GM12878 (cell line): ENCODE measurements at regions not wholly inside any gene's neighbourhood (a gene's known extent, or its start where the extent isn't known, plus 50 kb on each side); places are given as distances from the start of the nearest gene placed in this dataset.

Source experiments
- BCLAF1 ChIP-seq: fragments of 450-650 bp; IDR thresholded peaks from 2 replicates; pipeline ENCODE4 v1.6.1; 2017; ENCODE audit warnings: antibody characterized with exemption, mild to moderate bottlenecking, moderate library complexity
- BRCA1 ChIP-seq: IDR thresholded peaks from 2 replicates; pipeline ENCODE4 v1.6.1; 2011; ENCODE audit warnings: low read depth, low read length, improper control_type of control experiment
- CBX3 ChIP-seq: fragments of 200-600 bp; sonication (generic); IDR thresholded peaks from 2 replicates; pipeline ENCODE4 v1.6.1; 2016; ENCODE audit warnings: low read depth, borderline replicate concordance
- NRF1 ChIP-seq: conservative IDR thresholded peaks from 2 replicates; pipeline ENCODE4 v1.6.1; 2011; ENCODE audit warnings: mild to moderate bottlenecking, low read depth, low read length, improper control_type of control experiment
- POLR2AphosphoS2 ChIP-seq: IDR thresholded peaks from 2 replicates; pipeline ENCODE4 v1.6.1; 2011; ENCODE audit warnings: low read depth, mild to moderate bottlenecking, low read length, improper control_type of control experiment, moderate library complexity
- PRDM15 ChIP-seq: fragments of 450-650 bp; formaldehyde crosslinking; IDR thresholded peaks from 2 replicates; pipeline ENCODE4 v1.4.0; 2020; ENCODE audit warnings: mild to moderate bottlenecking, moderate library complexity
- SMC3 ChIP-seq: IDR thresholded peaks from 2 replicates; pipeline ENCODE4 v1.6.1; 2011; ENCODE audit warnings: low read length, improper control_type of control experiment, borderline replicate concordance
- STAT3 ChIP-seq: IDR thresholded peaks from 2 replicates; pipeline ENCODE4 v1.6.1; 2011; ENCODE audit warnings: low read depth, low read length, improper control_type of control experiment
- TBL1XR1 ChIP-seq: IDR thresholded peaks from 2 replicates; pipeline ENCODE4 v1.6.1; 2012; ENCODE audit warnings: low read depth, low read length, improper control_type of control experiment
- TCF12 ChIP-seq: IDR thresholded peaks from 2 replicates; pipeline ENCODE4 v1.6.1; 2011; ENCODE audit warnings: low read depth, mild to moderate bottlenecking, low read length
- TCF3 ChIP-seq: IDR thresholded peaks from 2 replicates; pipeline ENCODE4 v1.6.1; 2012; ENCODE audit warnings: low read depth, mild to moderate bottlenecking, low read length, borderline replicate concordance; ENCODE audit not compliant: insufficient read depth
- ZNF217 ChIP-seq: fragments of 450-650 bp; IDR thresholded peaks from 2 replicates; pipeline ENCODE4 v1.6.1; 2017; ENCODE audit warnings: antibody characterized with exemption, mild to moderate bottlenecking
- ZNF24 ChIP-seq: fragments of 450-650 bp; IDR thresholded peaks from 2 replicates; pipeline ENCODE4 v1.6.1; 2017; ENCODE audit warnings: antibody characterized with exemption, mild to moderate bottlenecking
- TF ChIP-seq, protein P1 (sequence below): fragments of 150-350 bp; IDR thresholded peaks from 2 replicates; pipeline ENCODE4 v1.6.1; 2016; ENCODE audit warnings: low read depth, low read length
- TF ChIP-seq, protein P2 (sequence below): IDR thresholded peaks from 2 replicates; pipeline ENCODE4 v1.6.1; 2011; ENCODE audit warnings: borderline replicate concordance, low read depth, mild to moderate bottlenecking, moderate library complexity, low read length; ENCODE audit not compliant: insufficient read depth, poor library complexity, severe bottlenecking
- TF ChIP-seq, protein P3 (sequence below): IDR thresholded peaks from 2 replicates; pipeline ENCODE4 v1.6.1; 2012; ENCODE audit warnings: low read depth, low read length, improper control_type of control experiment

DNA sequence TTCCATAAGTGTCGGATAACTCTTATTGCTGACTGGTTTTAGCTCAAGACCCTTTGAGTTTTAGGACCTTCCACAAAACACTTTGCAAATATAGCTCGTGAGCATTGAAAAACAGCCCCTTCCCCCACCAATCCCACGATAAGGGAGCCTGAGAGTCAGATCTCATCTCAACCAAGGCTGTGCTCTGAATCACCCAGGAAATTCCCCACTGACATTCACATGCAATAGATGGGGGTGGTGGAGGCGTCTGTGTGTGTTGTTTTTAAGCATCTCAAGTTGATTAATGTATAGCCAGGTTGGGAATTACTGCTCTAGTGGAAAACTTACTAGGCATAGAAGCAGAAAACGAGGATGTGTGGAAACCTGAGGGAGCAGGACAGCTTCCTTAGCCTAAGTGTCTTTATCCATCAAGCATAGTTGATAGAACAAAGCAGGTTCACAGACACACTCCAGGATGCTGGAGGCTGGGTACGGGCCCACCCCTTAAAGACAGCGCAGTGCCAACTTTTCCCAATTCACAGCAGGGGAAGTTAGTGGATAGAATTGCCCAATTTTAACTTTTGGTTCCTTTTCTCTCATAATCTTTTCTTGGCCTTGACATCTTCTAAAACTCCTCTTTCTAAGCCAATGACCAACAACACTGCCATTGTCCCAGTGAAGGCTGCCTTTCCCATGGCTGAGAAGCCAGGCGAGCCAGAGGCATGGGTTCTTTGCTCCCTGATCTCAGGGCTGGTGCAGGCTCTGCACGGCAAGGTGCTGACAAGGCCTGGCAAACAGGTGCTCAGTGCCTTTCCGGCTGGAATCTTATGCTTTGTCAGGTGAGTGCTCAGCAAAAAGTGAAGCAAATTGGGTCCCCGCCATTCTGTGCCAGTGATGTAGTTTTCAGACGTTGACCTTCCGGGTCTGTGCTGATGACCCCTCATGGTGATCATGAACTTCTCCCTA is 98.5 kb upstream of the INSIG1 start (continued):
- TF ChIP-seq BCLAF1, result no peak
- TF ChIP-seq PRDM15 (CRISPR knock-in tag), result no peak
- TF ChIP-seq POLR2AphosphoS2, result no peak
- no peak for TF ChIP-seq BRCA1
- no peak for TF ChIP-seq ZNF24
- TF ChIP-seq TBL1XR1, result no peak; the same call in 1 of the 2 replicates
- TF ChIP-seq TCF3, result peak; percentile 73; the same call in 1 of the 2 replicates
- TF ChIP-seq STAT3, result no peak
- TF ChIP-seq, protein P1, sequence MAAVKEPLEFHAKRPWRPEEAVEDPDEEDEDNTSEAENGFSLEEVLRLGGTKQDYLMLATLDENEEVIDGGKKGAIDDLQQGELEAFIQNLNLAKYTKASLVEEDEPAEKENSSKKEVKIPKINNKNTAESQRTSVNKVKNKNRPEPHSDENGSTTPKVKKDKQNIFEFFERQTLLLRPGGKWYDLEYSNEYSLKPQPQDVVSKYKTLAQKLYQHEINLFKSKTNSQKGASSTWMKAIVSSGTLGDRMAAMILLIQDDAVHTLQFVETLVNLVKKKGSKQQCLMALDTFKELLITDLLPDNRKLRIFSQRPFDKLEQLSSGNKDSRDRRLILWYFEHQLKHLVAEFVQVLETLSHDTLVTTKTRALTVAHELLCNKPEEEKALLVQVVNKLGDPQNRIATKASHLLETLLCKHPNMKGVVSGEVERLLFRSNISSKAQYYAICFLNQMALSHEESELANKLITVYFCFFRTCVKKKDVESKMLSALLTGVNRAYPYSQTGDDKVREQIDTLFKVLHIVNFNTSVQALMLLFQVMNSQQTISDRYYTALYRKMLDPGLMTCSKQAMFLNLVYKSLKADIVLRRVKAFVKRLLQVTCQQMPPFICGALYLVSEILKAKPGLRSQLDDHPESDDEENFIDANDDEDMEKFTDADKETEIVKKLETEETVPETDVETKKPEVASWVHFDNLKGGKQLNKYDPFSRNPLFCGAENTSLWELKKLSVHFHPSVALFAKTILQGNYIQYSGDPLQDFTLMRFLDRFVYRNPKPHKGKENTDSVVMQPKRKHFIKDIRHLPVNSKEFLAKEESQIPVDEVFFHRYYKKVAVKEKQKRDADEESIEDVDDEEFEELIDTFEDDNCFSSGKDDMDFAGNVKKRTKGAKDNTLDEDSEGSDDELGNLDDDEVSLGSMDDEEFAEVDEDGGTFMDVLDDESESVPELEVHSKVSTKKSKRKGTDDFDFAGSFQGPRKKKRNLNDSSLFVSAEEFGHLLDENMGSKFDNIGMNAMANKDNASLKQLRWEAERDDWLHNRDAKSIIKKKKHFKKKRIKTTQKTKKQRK, result no peak
- TF ChIP-seq ZNF217, result no peak
- no peak for TF ChIP-seq NRF1
- peak; percentile 78 for TF ChIP-seq TCF12
- TF ChIP-seq CBX3, result no peak
- no peak; the same call in 1 of the 2 replicates for TF ChIP-seq SMC3
- TF ChIP-seq, protein P2, sequence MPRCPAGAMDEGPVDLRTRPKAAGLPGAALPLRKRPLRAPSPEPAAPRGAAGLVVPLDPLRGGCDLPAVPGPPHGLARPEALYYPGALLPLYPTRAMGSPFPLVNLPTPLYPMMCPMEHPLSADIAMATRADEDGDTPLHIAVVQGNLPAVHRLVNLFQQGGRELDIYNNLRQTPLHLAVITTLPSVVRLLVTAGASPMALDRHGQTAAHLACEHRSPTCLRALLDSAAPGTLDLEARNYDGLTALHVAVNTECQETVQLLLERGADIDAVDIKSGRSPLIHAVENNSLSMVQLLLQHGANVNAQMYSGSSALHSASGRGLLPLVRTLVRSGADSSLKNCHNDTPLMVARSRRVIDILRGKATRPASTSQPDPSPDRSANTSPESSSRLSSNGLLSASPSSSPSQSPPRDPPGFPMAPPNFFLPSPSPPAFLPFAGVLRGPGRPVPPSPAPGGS, result peak; percentile 73
- TF ChIP-seq, protein P3, sequence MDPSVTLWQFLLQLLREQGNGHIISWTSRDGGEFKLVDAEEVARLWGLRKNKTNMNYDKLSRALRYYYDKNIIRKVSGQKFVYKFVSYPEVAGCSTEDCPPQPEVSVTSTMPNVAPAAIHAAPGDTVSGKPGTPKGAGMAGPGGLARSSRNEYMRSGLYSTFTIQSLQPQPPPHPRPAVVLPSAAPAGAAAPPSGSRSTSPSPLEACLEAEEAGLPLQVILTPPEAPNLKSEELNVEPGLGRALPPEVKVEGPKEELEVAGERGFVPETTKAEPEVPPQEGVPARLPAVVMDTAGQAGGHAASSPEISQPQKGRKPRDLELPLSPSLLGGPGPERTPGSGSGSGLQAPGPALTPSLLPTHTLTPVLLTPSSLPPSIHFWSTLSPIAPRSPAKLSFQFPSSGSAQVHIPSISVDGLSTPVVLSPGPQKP, result no peak
